Stimulated activated CD8-positive, alpha-beta memory T cell treated with anti-CD3 and anti-CD28 coated beads, Interleukin-15, amount 100 ng/mL, for 48 hours (primary cell): ENCODE measurements at regions not wholly inside any gene's neighbourhood (a gene's known extent, or its start where the extent isn't known, plus 50 kb on each side); places are given as distances from the start of the nearest gene placed in this dataset.

Experiments used
- DNase-seq, 2 donors: peaks; one replicate each; pipeline ENCODE4 v3.0.0-alpha.2; 2020; ENCODE audit warnings: low read depth in 2 of 2

- no peak for DNase-seq
These were observed 502.3 kb upstream of the ZMIZ1 start for GRCh38 chr10:78566284-78567111.

DNA sequence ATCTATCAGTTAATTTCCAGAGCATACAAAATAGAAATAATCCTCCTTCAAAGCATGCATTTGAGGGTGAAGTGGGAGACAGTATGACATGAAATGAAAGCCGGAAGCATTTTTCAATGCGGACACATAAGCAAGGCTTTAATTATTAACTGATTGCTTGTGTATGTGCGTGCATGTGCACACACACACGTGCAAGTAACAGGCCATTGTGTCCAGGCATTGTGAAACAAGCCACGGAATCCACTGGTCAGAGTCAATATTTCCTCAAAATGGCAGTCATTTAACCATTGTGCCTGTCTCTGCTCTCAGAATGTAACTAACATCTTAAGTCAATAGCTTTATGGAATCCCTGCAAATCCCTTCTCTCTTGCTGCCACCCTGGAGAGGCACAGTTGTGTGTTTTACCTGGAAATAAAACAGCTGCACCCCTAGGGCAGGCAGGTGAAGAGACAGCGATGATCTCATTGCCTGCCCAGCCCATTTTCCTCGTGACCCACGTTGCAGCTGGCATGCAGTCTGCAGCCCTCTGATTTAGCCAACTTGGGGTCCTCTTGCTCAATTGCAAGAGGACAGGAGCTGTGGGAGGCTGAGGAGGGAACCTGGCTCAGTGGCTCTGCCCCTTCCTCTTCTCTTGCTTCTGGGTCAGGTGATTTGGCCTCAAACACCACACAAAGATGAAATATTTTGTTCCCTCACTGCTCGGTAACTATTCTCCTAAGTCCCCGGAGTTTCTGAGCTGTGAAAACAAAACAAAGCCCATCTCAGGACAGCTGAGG is 500.9 kb upstream of the ZMIZ1 start:
- no peak for DNase-seq

GRCh38 chr10:78568620-78569019 is 500.1 kb upstream of the ZMIZ1 start:
- DNase-seq: no peak

DNA sequence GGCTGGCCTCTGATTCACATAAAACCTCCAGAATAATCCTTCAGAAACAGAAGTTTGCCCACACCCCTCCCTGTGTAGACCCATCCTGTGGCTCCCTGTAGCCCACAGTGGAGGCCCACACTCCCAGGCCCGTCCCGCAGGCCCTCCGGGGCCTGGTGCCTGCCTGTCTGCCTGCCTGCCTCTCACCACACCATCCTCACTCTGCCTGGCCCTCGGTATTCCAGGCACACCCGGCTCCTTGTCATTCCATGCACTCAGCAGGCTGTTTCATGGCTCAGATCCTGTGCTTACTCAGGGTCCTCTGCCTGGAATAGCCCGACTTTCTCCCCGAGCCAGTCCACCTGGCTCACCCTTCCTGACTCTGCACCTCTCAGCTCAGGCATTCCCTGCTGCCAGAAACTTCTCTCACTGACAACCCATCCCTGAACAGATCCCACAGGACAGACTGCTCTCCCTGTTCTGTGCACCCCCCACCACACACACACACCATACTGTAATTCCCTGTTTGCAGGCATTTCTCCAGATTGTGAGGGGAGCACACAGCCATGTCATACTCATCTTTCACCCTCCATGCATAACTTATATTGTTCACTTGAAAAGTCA is 498.0 kb upstream of the ZMIZ1 start:
- DNase-seq: no peak

DNA sequence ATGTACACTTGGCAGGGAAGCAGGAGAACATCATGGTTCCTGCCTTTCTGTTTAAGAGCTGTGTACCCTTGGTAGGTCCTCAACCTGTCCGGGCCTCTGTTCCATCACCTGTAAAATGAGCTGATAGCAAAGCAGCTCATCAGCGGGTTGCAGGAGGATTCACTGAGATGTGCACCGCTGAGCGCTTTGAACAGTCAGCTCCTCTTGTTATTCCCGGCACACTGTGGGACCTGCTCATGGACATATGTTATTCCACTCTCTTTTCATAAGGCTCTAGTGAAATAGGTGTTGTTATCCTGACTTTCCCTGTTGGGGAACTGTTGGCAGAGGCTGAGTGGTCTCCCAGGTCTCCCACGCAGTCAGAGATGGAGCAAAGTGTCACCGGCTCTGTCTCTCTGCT is 497.5 kb upstream of the ZMIZ1 start:
- DNase-seq: no peak

DNA sequence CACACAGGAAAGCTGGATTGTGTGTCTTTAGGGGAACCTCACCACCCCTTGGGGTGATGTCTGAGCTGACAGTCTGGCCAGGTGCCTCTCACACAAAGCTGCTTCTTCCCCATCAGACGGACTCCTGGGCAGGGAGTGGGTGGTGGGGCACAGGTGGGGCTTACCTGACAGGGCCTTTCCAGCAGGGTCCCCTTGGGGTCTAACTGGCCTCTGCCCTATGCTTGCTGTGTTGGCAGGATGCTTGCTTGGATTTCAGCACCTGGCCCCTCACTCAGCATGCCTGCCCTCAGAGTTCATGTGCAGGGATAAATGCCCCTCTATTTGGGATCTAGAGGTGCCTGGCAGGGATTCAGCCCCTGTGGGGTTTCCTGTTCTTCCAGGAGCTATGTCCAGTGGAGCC is 496.9 kb upstream of the ZMIZ1 start:
- no peak for DNase-seq

DNA sequence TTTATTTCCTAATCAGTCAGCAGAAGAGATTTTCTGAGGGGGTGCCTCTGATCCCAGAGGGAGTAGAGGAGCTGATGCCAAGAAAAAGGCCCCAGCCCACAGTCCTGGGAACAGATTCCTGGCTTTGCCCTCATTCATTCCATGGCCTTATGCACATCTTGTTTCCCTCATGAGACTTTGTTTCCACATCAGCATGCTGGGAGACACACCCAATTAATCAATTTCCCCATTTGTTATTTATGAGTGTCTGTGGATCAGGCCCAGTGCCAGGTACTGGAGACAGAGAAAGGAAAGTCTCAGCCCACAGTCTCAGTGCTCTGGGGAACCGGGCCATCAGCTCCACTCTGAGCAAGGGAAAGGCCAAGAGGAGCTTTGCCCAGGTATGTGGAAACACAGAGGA is 496.2 kb upstream of the ZMIZ1 start:
- no peak for DNase-seq

GRCh38 chr10:78574547-78574946 is 494.2 kb upstream of the ZMIZ1 start:
- no peak for DNase-seq

DNA sequence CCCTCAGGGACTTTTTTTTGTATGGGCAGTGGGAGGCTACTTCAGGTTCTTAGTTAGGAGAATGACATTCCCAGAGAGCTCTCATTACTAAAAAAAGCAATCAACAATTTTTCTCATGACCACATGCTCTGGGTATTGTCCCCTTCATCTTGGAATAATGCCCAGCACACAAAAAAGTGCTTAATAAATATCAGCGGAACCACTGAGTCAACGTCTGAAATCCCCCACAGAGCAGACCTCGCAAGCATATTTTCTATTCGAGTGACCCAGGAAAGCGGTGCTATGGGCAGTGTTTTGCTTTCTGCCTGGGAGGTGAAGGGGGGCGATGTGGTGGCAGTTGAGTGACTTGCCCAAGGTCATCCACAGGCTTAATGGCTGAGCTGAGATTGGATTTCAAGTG is 493.4 kb upstream of the ZMIZ1 start:
- DNase-seq: no peak

DNA sequence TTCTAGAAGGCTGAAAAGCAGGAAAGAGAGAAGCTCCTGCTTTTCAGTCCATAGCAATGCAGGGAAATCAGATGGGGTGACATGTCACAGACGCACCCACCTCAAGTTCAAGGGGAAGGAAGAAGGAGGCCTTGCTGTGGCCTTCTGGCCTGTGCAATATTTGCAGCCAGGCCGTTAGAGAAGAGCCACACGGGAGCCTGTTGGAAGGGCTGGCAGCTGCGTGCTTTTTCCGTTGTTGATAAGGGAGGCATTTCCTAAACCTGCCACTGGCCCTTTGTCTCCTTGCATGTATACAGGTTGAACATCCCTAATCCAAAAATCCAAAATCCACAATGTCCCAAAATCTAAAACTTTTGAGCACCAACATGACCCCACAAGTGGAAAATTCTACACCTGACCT is 492.5 kb upstream of the ZMIZ1 start:
- no peak for DNase-seq

DNA sequence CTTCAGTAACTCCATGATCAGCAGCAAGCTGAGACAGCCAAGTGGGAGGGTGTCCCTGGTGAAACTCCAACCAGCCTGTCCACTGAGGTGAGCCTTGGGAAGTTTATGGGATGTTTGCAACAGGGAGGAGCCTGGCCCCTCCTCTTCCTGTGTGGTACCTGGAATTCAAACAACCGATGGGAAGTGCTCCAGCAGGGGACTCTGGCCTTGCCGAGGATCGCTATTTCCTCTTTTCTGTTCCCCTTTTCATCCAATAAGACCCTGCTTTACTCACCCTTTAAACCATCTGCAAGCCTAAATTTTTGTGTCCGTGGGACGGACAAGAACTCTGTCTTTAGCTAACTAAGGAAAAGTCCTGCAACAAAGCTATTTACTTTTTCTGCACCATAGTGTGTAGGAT is 491.1 kb upstream of the ZMIZ1 start:
- DNase-seq: no peak

- peak; percentile 44 to 62 for DNase-seq
These were observed 489.8 kb upstream of the ZMIZ1 start for GRCh38 chr10:78578929-78579328.

DNA sequence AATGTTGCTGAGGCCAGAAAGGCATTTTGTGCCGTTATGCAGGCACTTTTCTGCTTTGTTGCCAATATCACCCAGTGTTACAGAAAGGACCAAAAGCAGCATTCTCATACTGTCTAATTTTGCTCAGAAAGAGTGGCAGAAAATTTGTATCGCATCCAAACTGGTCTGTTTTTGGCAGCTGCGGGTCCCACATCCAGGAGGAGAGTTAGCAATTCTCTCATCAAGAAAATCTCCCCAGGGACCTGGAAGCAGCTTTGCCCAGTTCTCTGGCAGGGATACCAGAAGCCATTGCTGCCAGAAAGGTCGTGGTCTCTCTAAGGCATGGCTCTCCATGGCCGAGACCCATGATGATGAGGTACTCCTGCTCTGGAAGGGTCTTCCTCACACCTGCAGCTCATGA is 489.2 kb upstream of the ZMIZ1 start:
- DNase-seq: no peak

DNA sequence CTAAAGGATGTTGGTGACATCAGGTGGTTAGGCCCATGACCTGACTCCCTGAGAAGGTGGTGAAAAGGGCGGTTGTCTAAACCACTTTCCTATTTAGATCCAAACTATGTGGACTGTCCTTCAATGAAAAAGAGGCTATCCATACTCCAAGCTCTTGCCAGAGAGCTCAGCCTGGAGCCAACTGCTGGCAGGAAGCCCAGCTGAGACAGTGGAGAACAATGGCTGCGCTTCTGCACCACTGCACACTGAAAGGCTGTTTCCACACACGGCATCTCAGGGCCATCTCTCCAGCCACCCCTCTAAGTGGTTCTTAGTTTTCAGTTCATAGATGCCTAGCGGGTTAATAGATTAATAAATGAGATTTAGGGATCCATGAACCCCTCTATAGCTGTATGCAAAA is 488.8 kb upstream of the ZMIZ1 start:
- DNase-seq: no peak

DNA sequence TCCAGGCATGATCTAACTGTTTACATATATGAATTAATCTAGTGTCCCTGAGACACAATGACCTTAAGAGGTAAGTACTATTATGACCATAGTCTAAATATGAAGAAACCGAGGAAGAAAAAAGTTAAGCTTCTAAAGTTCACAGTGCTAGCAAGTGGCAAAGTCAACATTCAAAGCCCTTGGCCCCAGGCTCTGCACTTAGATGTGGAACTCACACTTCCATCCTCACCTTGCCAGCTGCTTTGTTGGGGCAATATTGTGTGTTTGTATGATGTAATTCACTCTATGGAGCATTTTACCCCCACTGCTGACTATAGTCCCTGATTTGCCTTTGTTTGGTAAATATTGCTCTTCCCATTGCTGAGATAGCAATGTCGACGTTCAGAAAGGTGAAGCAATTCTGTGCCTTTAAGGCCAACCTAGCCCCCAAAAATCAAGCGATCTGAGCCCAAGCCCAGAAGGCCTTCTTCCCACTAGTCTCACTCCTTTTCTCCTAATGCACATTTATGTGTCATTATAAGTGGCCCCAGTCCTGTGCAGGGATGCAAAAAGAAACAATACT is 487.6 kb upstream of the ZMIZ1 start:
- DNase-seq: no peak

DNA sequence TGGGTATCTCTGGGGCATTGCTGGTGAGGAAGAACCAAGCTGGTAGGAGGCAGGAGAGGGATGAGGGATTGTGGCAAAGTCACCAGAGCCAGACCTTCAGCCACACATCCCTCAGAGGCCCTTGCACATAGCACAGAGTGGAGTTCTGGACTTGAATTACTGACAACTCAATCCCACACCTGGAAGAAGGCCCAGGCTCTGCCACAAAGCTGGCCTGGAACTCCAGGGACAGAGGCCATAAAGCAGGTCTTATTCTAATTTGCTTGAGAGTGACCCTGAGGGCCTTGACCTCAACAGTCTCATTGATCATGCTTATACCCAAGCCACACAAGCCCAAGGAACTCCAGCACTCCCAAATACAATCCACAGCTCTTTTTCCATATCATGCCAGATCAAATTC is 486.2 kb upstream of the ZMIZ1 start:
- no peak for DNase-seq

DNA sequence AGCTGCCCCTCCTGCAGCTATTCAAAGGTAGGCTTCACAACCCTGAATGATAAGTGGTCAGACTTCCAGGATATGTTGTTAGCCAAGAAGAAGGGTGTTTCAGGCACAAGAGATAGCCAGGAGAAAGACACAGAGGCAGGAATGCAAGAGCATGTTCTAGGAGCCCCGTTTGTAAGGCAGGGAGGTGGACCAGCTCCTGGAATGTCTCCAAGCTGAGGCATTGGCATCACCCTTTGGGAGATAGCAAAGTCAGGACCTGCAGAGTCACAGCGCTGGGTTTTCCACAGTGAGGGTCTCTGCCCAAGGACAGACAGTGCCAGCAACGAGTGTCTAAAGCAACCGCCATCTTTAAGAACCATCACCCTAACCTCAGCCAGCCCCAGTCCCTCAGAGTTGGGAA is 484.5 kb upstream of the ZMIZ1 start:
- DNase-seq: no peak

DNA sequence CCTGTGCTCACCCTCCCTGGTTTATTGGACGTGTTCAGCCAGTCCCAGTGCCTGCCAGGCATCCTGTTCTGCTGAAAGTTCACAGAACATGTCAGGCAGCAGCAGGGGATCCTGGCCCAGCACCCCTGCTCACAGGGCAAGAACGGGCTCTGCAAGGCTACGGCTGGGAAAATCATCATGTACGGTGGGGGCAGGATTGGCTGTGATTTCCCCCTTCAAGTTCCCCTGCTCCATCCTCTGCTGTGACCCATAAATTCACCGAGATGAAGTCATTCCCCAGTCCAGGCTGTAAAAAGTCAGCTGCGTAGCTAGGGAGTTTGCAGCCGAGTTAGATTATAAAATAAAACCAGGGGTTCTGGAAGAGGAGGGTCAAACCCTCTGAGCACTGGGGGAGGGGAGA is 484.1 kb upstream of the ZMIZ1 start:
- no peak for DNase-seq

DNA sequence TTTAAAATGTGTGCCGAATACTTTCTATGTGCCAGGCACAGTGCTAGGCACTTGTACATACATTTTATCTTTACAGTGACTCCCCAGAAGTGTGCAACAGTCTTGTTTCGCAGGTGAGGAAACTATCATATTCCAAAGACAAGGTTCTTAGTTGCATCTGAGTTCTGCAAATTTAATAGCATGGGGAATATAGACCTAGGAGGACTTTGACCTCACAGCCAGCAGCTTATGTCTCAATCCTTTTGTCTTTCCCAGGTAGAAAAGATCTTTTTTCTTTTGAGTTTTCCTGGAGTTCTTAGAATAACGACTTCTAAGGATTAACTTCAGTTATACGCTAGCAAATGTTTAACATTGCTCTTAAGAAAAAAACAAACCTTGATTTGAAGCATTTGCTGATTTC is 482.8 kb upstream of the ZMIZ1 start:
- DNase-seq: no peak

DNA sequence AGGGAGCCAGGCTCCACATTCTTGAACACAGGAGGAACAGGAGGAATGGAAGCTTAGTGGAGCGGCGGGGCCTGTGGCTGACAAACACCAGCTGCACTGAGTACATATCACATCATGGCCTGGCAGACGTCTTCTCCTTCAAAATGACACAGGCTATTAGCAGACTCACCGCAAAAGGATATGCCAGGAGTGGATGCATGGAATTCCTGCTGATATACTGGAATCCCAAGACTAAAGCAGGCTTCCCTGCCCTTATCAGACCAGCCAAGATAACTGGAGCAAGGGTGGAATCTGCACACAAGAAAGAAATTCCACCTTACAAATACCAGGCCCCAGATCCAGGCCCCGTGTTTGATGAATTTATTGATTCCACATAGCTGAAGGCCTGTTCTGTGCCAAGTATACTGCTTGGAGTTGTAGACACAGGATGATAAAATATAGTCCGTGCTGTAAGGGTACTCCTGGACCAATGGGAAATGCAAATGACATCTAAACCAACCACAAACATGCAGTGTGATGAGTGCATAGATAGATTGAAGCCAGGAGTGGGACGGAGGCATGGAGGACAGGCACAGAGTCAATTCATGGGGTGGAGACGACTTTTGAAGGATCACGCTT is 480.5 kb upstream of the ZMIZ1 start:
- no peak for DNase-seq

- no peak for DNase-seq
These were observed 479.1 kb upstream of the ZMIZ1 start for GRCh38 chr10:78589687-78590086.

DNA sequence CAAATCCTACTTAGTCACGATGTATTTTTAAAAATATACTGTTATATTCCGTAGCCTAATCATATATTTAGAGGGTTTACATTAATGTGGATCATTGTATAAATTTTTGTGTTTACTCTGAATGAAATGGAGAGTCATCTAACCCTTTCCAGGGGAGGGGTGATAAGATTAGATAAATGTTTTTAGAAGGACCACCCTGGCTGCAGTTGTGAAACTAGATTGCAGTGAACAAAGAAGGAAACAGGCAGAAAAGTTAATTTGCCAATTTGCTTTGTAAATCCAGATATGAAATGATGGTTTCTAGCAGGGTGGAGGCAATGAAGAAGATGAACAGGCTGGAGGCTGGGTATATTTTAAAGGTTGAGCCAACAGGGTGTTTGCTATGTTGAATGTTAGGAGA is 477.7 kb upstream of the ZMIZ1 start:
- DNase-seq: no peak
